Activated CD4-positive, alpha-beta T cell treated with anti-CD3 and anti-CD28 coated beads for 4 hours (primary cell): ENCODE measurements at regions not wholly inside any gene's neighbourhood (a gene's known extent, or its start where the extent isn't known, plus 50 kb on each side); places are given as distances from the start of the nearest gene placed in this dataset.
"Not testable (repeated sequence)": the region's sequence is repeated elsewhere in the genome, so short reads cannot be mapped to it uniquely, and the experiment has no call there.

Experiments used
- DNase-seq, 2 donors: peaks; one replicate each; pipeline ENCODE4 v3.0.0-alpha.2; 2020

DNA sequence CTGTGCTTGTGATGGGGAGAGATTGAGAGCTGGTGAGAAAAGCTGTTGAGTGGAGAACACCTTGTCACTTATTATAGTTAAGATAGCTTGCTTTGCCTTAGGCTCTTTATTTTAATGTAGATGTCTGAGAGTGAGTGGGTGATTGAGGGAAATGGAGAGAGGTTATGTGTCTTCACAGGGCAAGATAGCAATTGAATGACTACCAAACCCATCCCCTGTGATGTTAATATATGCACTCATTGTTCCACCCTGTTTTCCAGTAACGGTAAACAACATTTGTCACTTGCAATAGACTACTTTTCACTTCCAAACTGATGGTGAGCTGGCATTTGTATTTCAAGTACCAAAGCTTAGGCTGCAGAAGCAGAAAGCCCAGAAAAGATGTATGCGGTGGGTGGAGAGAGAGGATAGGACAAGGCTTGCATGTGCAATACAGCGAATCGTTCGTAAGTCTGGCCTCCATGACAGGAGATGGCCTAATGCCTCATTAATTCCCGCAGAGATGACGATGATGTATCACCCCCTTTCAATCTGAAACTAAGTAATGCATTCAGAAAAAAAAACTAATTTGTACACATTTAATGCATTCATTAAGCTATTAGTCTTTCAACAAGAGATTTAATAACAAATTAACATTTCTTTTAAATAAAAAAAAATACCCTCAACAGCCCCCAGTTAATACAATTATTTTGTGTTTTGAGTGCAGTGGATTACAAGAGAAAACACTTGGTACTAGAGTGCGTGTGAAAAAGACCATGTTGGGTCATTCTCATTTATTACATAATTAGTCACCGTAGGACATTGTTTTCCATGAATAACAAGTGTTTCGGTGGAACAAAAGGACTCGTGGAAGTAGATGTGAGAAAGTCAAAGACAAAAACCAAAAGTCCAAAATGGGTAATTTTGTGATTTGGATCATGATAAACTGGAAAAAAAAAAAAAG is 699.0 kb downstream of the BRINP1 start:
- DNase-seq, result no peak

GRCh38 chr9:118674942-118675341 is 694.3 kb downstream of the BRINP1 start:
- no peak for DNase-seq

GRCh38 chr9:118677936-118678653 is 691.1 kb downstream of the BRINP1 start:
- not testable (repeated sequence) for DNase-seq

GRCh38 chr9:118686959-118687358 is 682.3 kb downstream of the BRINP1 start:
- no peak for DNase-seq

DNA sequence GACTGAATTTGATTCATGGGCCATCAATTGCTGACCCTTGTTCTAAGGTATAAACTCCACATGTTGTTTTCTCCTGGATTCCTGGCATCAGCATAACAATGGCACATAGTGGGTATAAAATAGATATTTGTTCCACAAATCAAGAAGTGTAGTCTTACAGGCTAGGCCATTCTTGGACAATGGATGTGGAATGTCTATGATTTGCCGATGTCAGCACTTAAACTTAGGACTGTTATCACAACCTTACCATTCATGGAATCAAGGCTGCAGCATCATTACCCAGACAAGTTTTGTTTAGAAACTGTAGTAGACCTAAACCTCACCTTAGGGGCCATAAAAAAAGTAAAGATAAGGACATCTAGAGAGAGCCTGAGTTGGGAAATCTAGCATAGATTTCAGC is 680.0 kb downstream of the BRINP1 start:
- DNase-seq, result no peak

DNA sequence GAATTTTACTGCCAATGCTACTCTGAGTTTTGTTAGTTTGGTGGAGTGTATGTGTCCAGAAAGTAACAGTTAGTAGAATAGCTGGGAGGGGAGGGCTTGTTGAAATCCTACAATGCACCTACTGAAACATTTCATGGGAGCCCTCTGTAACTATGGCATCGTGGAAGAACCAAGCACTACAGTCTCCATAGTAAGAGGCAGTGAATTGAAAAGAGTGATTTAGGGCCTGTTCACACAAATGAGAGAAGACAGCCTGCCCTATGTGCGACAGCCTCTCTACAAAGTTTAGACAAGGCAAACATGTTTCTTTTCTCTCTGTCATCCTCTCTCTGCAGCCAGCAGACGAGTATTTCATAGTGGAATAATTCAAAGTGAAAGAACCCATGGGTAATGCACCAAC is 676.6 kb downstream of the BRINP1 start:
- DNase-seq, result no peak

DNA sequence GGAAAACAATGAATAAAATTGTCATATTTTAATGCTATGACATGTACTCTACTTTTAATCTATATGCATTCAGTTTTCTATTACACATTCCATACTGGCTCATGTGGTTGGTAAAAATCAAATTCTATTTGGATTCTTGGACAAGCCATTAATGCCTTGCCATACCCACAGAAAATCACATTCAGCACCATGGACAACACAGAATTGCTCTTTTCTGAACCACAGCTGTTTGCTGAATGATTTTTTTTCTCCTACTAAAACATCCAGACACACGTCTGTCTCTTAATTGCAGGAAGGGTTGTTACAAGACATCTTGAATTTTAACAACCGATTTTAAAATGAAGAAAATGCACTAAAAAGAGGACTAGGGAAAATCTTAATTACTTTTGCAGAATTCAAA is 675.6 kb downstream of the BRINP1 start:
- no peak for DNase-seq

DNA sequence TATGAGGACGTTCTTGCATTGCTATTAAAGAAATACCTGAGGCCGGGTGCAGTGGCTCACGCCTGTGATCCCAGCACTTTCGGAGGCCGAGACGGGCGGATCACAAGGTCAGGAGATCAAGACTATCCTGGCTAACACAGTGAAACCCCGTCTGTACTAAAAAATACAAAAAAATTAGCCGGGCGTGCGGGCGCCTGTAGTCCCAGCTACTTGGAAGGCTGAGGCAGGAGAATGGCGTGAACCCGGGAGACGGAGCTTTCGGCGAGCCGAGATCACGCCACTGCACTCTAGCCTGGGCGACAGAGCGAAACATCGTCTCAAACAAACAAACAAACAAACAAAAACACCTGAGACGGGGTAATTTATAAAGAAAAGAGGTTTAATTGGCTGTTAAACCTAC is 674.0 kb downstream of the BRINP1 start:
- not testable (repeated sequence) for DNase-seq

GRCh38 chr9:118701985-118702384 is 667.2 kb downstream of the BRINP1 start:
- no peak for DNase-seq

DNA sequence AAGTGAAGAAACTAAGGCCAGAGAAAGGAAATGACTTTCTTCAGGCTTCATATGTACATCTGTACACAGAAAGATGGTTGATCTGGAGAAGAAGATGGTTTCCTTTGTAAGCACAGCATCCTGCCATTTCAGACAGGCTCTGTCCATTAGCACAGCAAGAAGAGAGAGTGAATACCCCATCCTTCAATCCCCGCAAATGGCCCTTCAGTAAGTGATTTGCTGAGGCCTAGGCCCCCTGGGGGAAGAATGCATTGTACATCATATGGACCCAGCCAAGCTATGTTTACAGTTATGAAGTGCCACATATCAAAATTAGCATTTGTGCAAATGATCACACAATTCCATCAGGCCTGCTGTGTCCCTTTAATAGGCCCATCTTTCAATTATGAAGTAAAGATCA is 657.4 kb downstream of the BRINP1 start:
- DNase-seq, result no peak

- DNase-seq, result no peak
These were observed 648.0 kb downstream of the BRINP1 start for GRCh38 chr9:118721276-118721675.

- no peak for DNase-seq
These were observed 647.3 kb downstream of the BRINP1 start for GRCh38 chr9:118721923-118722322.

- DNase-seq, result no peak
These were observed 639.3 kb downstream of the BRINP1 start for GRCh38 chr9:118729981-118730380.

GRCh38 chr9:118732998-118733397 is 636.2 kb downstream of the BRINP1 start:
- no peak for DNase-seq

GRCh38 chr9:118734696-118735095 is 634.5 kb downstream of the BRINP1 start:
- no peak for DNase-seq

GRCh38 chr9:118736406-118736805 is 632.8 kb downstream of the BRINP1 start:
- no peak for DNase-seq

GRCh38 chr9:118751077-118751847 is 618.0 kb downstream of the BRINP1 start:
- no peak for DNase-seq

DNA sequence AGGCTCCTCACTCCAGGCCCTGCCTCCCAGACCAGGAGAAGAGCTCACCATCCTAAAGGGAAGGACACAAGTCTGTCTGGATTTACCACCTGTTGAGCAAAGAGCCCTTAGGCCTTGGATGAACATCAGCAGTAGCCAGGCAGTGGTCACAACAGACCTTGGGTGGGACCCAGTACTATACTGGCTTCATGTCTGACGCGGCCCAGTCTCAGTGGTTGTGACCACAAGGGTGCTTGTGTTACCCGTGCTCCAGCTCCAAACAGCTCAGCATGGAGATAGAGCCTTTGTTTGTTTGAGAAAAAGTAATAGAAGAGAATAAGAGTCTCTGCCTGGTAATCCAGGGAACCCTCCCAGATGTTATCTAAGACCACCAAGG is 617.4 kb downstream of the BRINP1 start:
- DNase-seq, result no peak

GRCh38 chr9:118761016-118761790 is 608.0 kb downstream of the BRINP1 start:
- no peak for DNase-seq

DNA sequence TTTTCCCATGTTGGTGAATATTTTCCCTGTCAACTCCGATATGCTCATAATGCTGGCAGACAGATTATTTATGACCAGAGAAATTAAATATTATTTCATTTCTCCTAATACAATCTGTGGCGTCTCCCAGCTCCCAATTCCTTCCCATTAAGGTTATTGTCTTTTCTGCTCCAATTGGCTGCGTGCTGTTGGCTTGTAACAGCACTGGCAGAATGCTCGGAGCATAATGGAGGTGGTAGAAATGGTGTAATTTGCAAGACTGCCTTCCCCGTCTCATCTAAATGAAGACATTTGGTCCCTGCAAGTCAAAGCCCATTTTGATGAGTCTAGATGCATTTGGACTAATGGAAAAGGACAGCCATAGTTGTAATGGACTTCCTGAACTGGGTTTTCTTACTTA is 601.7 kb downstream of the BRINP1 start:
- DNase-seq, result no peak

GRCh38 chr9:118782790-118783463 is 586.3 kb downstream of the BRINP1 start:
- no peak for DNase-seq

DNA sequence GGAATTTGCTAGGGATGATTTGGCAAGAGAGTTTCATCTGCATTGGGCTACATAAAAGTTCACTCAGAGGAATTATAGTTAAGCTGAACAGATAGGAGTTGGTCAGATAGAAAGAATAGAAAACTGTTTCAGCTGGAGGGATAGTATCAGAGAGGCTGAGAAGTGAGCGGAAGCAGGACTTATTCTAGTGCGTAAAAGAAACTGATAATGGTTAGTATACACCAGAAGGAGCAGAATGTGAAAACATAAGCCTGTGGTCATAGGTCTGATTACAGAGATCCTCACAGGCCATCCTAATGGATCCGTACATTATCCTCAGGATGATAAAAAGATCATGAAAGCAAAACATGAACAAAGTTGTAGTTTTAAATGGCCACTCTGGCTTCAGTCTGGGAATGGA is 585.2 kb downstream of the BRINP1 start:
- DNase-seq, result no peak
